IPS-18a (cell line): ENCODE measurements at regions not wholly inside any gene's neighbourhood (a gene's known extent, or its start where the extent isn't known, plus 50 kb on each side); places are given as distances from the start of the nearest gene placed in this dataset.

Experiments used
- H3K27ac ChIP-seq: one replicate; pipeline ENCODE4 v1.5.1; 2013; ENCODE audit warnings: low read length
- H3K27me3 ChIP-seq: one replicate; pipeline ENCODE4 v1.6.1; 2013; ENCODE audit warnings: mild to moderate bottlenecking, low read length; ENCODE audit not compliant: control insufficient read depth, insufficient read depth
- H3K36me3 ChIP-seq: one replicate; pipeline ENCODE4 v1.6.1; 2013; ENCODE audit warnings: low read depth, low read length; ENCODE audit not compliant: control insufficient read depth
- H3K4me1 ChIP-seq: one replicate; pipeline ENCODE4 v1.6.1; 2013; ENCODE audit warnings: low read depth, low read length; ENCODE audit not compliant: control insufficient read depth
- H3K4me3 ChIP-seq: one replicate; pipeline ENCODE4 v1.5.1; 2013; ENCODE audit warnings: low read length
- H3K9ac ChIP-seq: one replicate; pipeline ENCODE4 v1.6.1; 2013; ENCODE audit warnings: mild to moderate bottlenecking, low read length, moderate library complexity
- H3K9me3 ChIP-seq: one replicate; pipeline ENCODE4 v1.6.1; 2013; ENCODE audit warnings: low read depth, low read length; ENCODE audit not compliant: control insufficient read depth

DNA sequence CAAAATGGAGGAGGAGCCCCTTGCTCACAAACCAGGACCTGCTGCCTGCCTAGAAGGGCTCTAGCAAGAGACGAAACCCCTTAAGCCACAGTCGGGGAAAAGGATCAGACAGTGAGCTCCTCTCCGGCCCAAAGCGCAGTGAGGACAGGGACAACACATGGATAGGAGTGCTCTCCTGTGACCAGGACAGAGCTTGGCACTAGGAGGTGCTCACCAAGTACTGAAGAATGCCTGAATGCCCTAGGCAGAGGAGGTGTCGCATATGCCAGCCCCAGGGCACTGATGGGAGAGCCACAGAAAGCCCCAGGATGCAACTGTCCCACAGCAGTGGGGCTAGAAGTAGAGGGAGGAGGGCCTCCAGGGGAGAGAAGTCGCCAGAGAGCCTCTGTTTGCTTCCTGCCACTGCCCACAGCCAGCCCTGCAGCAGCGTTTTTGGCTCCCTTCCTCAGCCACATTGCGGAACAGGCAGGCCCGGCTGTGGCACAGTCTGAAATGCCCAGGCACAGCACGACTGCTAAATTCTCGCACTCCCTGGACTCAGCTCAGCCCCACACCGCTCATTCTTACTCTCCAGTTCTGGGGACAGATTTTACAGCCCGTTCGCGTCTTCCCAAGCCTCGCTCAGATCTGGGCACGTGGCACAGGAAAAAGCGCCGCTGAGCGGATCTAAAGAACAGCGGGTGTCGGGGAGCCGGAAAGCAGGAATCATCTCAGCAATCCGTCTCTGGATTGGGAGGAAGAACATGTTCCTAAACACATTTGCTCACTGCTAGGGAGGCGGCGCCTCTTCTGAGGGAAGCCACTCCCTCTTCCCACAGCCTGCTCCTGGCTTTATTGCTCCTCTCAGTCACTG is 98.7 kb upstream of the POU3F3 start:
- Histone ChIP-seq H3K9me3 (no peaks in the 10 kb centered on the region), H3K4me1 (peaks cover 24% of the 10 kb centered on the region), H3K9ac (no peak overlapping the region), H3K27me3 (no peaks in the 10 kb centered on the region), H3K4me3 (no peak overlapping the region), H3K36me3 (no peaks in the 10 kb centered on the region), H3K27ac (no peak overlapping the region)

DNA sequence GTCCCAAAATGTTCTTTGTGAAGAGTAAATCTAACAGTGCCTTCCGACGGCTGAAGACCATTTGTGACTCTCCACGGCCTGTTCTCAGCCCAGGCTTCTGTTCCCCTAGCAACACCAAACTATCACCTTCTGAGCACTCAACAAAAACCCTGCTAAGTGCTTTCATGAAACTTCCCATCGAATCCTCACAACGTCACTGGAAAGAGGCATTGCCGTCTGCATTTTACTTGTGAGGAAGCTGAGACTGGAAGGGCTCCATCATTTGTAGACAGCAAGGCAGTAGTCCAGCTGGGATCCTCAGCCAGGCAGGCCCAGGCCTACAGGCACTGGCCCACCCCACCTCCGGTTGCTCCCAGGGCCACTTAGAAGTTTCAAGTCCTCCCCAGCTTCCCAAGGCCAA is 97.8 kb upstream of the POU3F3 start:
- H3K27ac ChIP-seq, result no peak overlapping the region
- H3K36me3 ChIP-seq, result no peaks in the 10 kb centered on the region
- H3K4me1 ChIP-seq, result peaks cover 24% of the 10 kb centered on the region
- H3K4me3 ChIP-seq, result no peak overlapping the region
- no peak overlapping the region for H3K9ac ChIP-seq
- no peaks in the 10 kb centered on the region for H3K27me3 ChIP-seq
- no peaks in the 10 kb centered on the region for H3K9me3 ChIP-seq

GRCh38 chr2:104757056-104757455 is 96.9 kb upstream of the POU3F3 start:
- H3K4me3 ChIP-seq, result no peak overlapping the region
- no peaks in the 10 kb centered on the region for H3K9me3 ChIP-seq
- no peaks in the 10 kb centered on the region for H3K27me3 ChIP-seq
- no peaks in the 10 kb centered on the region for H3K36me3 ChIP-seq
- H3K4me1 ChIP-seq, result peaks cover 24% of the 10 kb centered on the region
- H3K27ac ChIP-seq, result no peak overlapping the region
- no peak overlapping the region for H3K9ac ChIP-seq

DNA sequence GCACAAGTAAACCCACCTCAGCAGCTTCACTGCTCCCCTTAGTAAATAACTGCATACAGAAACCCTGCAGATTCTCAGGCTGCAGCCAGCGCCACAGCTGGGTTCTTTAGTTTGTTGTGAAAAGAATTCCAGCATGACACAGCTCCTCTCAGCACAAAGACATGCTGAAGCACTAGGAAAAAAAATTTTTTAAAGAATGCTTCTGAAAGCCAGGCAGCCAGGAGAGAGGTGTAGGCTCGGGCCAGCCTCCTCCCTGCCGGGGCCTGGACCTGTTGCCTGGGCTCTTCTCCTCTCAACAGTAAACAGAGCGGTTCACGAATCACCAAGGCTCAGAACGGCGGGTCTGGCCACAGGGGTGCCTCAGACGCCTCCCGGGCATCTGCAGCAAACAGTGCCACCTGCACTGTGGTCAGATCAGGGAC is 95.7 kb upstream of the POU3F3 start:
- Histone ChIP-seq H3K27ac (peak overlapping the region; percentile 91), H3K27me3 (no peaks in the 10 kb centered on the region), H3K4me1 (peaks cover 24% of the 10 kb centered on the region), H3K9ac (peak overlapping the region; percentile 70), H3K9me3 (no peaks in the 10 kb centered on the region), H3K36me3 (no peaks in the 10 kb centered on the region), H3K4me3 (peak overlapping the region; percentile 36)

GRCh38 chr2:104762031-104762430 is 91.9 kb upstream of the POU3F3 start:
- Histone ChIP-seq H3K4me1 (peaks cover 27% of the 10 kb centered on the region), H3K9ac (no peak overlapping the region), H3K27ac (no peak overlapping the region), H3K27me3 (no peaks in the 10 kb centered on the region), H3K9me3 (no peaks in the 10 kb centered on the region), H3K4me3 (no peak overlapping the region), H3K36me3 (no peaks in the 10 kb centered on the region)

- Histone ChIP-seq H3K36me3 (no peaks in the 10 kb centered on the region), H3K9ac (no peak overlapping the region), H3K4me3 (no peak overlapping the region), H3K9me3 (peaks cover 7% of the 10 kb centered on the region), H3K27me3 (no peaks in the 10 kb centered on the region), H3K4me1 (peaks cover 3% of the 10 kb centered on the region), H3K27ac (no peak overlapping the region)
Observed at GRCh38 chr2:104766683-104767082, 87.2 kb upstream of the POU3F3 start.

DNA sequence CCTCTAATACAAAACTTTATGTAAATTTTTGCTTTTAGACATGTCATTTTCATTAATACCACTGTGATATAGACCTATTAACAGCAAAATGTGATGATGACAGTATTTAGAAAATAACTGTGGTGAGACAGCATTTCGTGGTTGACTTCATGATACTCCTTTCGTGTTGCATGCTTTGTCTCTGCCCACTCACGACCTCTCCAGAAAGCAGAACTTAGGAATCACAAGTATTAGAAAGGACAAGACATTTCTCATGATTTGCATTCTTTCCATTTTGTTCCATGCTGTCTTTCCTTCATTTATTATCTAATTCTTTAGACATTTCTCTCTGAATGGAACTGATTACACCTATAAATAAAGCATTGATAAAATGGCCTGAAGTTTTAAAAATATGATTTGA is 85.2 kb upstream of the POU3F3 start:
- no peaks in the 10 kb centered on the region for H3K36me3 ChIP-seq
- no peak overlapping the region for H3K9ac ChIP-seq
- peaks cover 7% of the 10 kb centered on the region for H3K9me3 ChIP-seq
- H3K4me1 ChIP-seq, result peaks cover 3% of the 10 kb centered on the region
- H3K4me3 ChIP-seq, result no peak overlapping the region
- no peak overlapping the region for H3K27ac ChIP-seq
- H3K27me3 ChIP-seq, result no peaks in the 10 kb centered on the region

GRCh38 chr2:104769096-104769495 is 84.8 kb upstream of the POU3F3 start:
- Histone ChIP-seq H3K4me3 (no peak overlapping the region), H3K9ac (no peak overlapping the region), H3K27me3 (no peaks in the 10 kb centered on the region), H3K4me1 (peaks cover 3% of the 10 kb centered on the region), H3K9me3 (peaks cover 7% of the 10 kb centered on the region), H3K27ac (no peak overlapping the region), H3K36me3 (no peaks in the 10 kb centered on the region)

- Histone ChIP-seq H3K27ac (no peak overlapping the region), H3K27me3 (no peaks in the 10 kb centered on the region), H3K9ac (no peak overlapping the region), H3K9me3 (peaks cover 7% of the 10 kb centered on the region), H3K4me3 (no peak overlapping the region), H3K36me3 (no peaks in the 10 kb centered on the region), H3K4me1 (no peaks in the 10 kb centered on the region)
Observed at GRCh38 chr2:104772996-104773395, 80.9 kb upstream of the POU3F3 start.

GRCh38 chr2:104774631-104775030 is 79.3 kb upstream of the POU3F3 start:
- Histone ChIP-seq H3K4me1 (no peaks in the 10 kb centered on the region), H3K27ac (no peak overlapping the region), H3K4me3 (no peak overlapping the region), H3K9me3 (peaks cover 6% of the 10 kb centered on the region), H3K9ac (no peak overlapping the region), H3K36me3 (no peaks in the 10 kb centered on the region), H3K27me3 (no peaks in the 10 kb centered on the region)

DNA sequence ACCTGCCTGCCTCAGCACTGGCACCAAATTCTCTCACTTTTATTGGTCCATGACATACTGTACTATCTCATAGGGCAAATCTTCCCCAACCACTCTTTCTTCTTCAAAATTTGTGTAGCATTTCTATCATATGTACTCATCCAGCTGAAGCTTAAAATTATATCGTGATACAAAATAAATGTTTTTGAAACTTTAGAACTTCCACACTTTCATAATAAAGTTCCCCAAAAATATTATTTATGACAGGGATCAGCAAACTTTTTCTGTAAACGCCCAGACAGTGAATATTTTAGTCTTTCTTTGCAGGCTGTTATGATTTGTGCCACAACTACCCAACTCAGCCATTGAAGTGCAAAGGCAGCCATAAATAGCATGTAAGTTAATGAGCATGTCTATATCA is 76.2 kb upstream of the POU3F3 start:
- Histone ChIP-seq H3K36me3 (no peaks in the 10 kb centered on the region), H3K9me3 (no peaks in the 10 kb centered on the region), H3K4me3 (no peak overlapping the region), H3K9ac (no peak overlapping the region), H3K4me1 (no peaks in the 10 kb centered on the region), H3K27me3 (no peaks in the 10 kb centered on the region), H3K27ac (no peak overlapping the region)

DNA sequence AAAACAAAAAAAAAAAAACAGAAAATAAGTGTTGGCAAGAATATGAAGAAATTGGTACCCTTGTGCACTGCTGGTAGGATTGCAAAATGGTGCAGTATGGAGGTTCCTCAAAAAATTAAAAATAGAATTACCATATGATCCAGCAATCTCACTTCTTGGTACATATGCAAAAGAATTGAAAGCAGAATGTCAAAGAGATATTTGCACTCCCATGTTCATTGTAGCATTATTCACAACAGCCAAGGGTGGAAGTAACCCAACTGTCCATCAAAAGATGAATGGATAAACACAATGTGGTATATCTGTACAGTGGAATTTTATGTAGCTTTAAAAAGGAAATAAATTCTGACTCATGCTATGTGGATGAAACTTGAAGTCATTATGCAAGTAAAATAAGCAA is 72.8 kb upstream of the POU3F3 start:
- Histone ChIP-seq H3K27me3 (no peaks in the 10 kb centered on the region), H3K36me3 (no peaks in the 10 kb centered on the region), H3K27ac (no peak overlapping the region), H3K4me3 (no peak overlapping the region), H3K9ac (no peak overlapping the region), H3K4me1 (no peaks in the 10 kb centered on the region), H3K9me3 (no peaks in the 10 kb centered on the region)
